ENCODE measurements at regions not wholly inside any gene's neighbourhood (a gene's known extent, or its start where the extent isn't known, plus 50 kb on each side); places are given as distances from the start of the nearest gene placed in this dataset.

- DNase-seq (ENCODE audit: low spot score): no peak
Measured at GRCh38 chr6:156416391-156416790, 360.8 kb upstream of the ARID1B start.

- no peak for DNase-seq (ENCODE audit: low spot score)
Measured at GRCh38 chr6:156413154-156413553, 364.0 kb upstream of the ARID1B start.

DNA sequence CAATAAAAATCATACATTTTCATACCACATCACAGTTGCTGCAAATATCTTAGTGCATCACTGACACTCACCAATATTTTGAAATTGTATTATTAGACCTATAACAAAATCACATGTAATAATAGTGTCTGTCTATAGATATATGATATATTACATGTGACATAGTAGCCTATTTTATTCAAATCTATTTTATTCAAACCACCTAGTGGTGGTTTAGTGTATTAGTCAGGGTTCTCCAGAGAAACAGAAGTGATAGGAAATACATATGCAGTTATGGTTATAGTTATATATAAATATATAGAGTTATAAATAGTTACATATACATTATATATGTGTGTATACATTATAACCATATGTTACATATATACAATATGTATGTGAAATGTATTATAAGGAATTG, 366.5 kb upstream of the ARID1B start:
- peak; percentile 3 for DNase-seq (ENCODE audit: low spot score)

GRCh38 chr6:156408655-156409054, 368.5 kb upstream of the ARID1B start:
- no peak for DNase-seq (ENCODE audit: low spot score)

DNA sequence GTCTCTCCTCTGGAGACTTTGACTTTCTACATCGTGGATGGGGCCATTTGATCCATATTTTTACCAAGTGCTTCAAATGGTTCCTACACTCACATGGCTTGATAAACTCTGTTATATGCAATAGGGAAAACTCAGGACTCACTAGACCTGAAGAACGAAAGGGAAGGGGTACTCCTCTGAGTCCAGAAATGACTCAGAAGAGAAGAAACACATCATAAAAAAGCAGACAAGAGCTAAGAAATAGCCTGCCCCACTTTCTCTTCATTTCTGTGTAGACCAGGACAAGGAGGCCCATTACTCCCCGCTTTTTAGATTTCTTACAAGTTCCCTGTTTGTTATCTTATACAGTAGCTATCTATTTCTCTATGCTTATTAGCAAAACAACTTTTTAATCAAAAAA, 369.8 kb upstream of the ARID1B start:
- DNase-seq (ENCODE audit: low spot score): no peak

DNA sequence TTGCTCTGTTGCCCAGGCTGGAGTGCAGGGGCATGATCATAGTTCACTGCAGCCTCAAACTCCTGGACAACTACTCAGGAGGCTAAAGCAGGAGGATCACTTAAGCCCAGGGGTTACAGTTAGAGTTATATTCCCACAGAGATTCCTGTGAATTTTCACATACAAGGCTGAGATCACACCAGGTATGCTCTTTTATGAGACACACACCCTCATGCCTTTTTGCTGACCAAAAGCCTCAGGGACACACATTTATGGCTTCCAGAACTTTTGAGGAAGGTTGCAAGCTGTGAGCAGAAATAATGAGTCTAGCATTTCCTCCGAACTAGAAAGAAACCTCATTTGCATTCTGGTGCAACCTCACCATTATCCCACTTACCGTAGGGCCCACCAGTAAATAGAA, 370.5 kb upstream of the ARID1B start:
- DNase-seq (ENCODE audit: low spot score): no peak

DNA sequence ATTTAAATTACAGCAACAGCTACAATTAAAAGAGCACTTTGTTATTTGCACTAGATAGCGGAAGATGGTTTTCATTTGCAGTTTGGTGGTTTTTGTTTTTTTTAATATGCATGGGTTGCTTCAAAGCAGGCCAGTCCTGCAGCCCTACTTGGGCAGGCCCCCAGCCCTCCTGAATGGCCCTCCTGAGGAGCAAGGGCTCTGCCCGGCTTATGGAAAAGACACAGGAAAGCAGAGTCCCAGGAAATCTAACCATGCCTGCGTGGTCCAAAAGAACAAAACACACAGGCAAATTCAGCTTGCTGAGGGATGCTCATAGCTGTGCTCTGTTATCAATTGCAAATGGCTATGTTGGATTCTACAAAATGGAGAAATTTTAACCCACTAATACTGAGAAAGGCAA, 371.1 kb upstream of the ARID1B start:
- DNase-seq (ENCODE audit: low spot score): no peak

DNA sequence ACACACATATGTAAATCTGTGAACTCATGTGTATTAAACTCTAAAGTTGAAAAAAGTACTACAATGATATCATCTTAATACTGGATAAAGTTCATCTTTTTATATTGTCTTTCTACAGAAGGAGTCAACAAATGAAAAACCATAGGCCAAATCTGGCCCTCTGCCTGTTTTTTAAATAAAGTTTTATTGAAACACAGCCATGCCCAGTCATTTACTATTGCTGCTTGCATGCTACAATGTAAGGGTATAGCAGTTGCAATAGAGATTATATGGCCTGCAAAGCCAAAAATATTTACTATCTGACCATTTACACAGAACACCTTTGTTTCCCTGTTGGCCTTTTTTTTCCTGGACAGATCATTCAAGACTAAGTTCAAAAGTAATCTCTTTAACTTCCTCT, 374.6 kb upstream of the ARID1B start:
- no peak for DNase-seq (ENCODE audit: low spot score)

- no peak for DNase-seq (ENCODE audit: low spot score)
Measured at GRCh38 chr6:156402227-156402626, 375.0 kb upstream of the ARID1B start.

DNA sequence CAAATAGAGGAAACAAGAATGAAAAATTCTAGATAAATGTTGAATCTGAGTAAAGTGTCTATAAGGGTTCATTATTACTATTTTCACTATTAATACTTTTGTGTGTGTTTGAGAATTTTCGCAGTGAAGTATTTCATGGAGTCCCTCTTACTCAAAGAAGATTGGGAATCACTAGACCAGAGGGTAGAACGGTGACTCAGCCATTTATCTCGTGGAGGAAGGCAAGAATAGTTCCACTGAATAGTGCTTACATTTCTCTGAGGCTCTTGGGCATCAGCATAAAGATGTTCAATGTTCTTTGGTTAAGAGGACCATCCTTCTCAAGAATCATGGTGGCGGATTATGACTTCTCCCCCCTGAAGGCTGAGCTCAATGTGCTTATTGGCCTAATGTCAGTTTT, 376.7 kb upstream of the ARID1B start:
- no peak for DNase-seq (ENCODE audit: low spot score)

DNA sequence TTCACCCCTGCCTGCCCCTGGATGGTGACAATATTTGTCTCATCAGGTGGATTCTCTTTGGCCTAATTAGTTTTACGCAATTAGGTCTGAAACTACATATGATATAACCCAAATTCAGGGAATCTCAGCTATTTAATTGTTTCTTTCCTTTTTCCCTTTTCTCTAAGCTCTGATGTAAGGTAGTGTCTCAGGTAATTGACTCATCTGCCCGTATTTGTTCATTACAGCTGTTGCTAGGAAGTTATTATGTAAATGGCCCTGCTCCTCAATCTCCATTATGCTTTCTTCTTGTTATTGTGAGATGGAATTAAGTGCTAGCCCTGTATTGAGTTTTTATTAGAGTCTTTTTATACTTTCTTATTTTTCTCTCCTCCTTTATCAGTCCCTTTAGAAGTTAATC, 378.2 kb upstream of the ARID1B start:
- DNase-seq (ENCODE audit: low spot score): no peak

- no peak for DNase-seq (ENCODE audit: low spot score)
Measured at GRCh38 chr6:156398371-156398770, 378.8 kb upstream of the ARID1B start.

DNA sequence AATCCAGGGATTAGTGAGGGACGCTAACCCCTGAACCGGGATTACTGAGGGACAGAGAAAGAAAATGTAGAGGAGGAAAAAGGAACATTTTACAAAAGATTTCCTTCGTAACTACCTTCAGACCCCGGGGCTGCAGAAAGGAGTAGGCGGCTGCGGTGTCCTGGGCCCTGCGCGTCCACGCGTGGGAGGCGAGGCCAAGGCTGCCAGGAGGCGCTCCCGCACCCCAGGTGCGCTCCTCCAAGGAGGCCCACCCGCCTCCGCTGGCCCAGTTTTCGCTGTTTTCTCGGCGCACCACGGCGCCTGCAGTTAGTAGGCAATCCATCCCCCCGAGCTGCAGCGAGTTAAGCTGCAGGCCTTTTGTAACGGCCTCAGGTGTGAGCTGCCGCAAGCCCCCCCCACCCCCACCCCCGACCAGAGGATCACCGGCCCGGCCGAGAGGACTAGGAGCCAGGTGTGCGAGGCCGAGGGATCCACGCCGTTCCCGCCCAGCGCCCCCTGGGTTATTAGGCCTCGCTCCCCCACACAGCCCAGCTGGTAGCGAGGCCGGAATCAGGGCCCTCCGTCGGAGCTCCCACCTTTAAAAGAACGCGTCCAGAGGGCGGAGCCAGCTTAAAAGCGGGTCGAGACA, 380.3 kb upstream of the ARID1B start:
- DNase-seq (ENCODE audit: low spot score): no peak

DNA sequence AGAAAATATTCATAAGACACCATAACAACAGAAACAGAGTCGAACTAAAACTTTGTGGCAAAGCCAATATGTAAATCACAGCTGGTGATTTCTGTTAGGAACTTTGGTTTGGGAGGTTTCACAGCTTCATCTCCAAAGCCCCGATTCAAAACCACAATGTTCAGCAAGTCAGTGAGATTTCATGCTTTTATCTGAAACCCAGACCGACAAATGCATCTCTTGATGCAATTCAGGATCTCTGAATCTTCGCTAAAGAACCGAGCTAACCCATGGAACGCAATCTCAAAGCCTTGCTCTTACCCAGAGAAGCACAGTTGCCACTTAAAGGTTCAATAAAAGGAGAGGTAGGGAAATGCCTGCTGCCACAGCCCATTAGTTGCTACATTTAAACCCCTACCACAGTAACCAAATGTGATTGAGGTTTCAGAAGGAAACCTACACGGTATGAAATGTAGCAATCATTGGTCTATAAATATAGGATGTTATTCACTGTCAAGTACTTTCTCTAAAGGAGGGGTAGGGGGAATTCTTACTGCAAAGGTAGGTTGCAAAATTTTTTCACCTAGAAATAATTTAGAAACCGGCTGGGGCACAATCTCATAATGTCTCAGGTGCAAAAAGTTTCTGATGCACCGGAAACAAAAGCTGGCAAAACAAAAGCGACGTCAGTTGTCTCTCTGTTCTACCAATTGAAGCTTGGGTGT, 381.0 kb upstream of the ARID1B start:
- DNase-seq (ENCODE audit: low spot score): no peak

DNA sequence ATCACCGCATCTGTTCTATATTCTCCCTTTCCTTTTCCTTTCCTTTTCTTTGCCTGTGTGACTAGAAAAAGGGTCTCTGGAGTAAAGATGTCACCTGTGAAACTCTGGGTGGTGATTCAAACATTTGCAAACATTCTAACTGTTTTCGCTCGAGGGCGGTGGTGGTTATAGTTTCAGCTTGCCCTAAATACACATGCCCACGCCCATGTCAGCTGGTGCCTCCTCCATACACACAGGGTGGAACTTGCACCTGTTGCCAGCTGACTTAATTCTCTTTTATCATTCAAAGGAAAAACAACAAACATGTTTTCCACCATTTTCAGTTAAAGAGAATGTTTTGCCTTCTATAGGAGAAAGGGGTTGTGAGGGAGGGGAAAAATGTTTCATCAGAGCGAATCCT, 381.9 kb upstream of the ARID1B start:
- no peak for DNase-seq (ENCODE audit: low spot score)

DNA sequence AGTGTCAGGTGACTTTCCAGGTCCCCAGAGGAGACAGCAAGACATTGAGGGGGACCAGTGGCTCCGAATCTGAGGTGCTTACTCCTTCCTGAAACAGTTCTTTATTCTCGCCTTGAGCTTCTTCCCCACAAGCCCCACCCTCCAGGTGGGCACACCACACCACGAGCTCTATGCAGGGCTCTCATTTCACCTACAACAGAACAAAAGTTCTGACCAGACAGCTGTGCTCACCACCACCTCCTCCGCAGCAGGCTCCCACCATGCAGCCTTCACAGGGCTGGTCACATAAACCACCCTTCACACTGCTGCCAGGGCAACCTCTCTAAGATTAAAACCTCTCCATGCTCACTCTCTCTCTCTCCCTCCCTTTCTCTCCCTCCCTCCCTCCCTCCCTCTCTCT, 384.5 kb upstream of the ARID1B start:
- DNase-seq (ENCODE audit: low spot score): no peak

- no peak for DNase-seq (ENCODE audit: low spot score)
Measured at GRCh38 chr6:156391977-156392376, 385.2 kb upstream of the ARID1B start.

GRCh38 chr6:156391061-156391672, 386.0 kb upstream of the ARID1B start:
- no peak for DNase-seq (ENCODE audit: low spot score)

DNA sequence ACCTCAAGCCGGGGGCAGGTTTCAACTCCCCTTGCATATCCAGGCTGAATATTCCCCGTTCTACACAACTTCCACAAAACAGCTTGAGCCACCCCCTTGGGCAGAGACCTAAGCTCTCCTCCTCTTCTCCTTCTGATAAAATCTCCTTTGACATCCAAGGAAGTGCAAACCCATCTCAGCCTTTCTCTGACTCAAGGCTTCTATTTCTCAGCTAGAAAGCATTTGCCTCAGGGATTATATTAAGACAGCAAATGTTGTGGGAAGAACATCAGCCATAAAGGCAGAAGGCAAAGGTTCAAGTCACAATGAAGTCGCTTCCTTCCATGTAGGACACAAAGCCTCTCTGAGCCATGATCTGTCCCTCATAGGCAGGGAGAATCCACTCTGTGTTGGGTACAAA, 386.6 kb upstream of the ARID1B start:
- DNase-seq (ENCODE audit: low spot score): no peak

DNA sequence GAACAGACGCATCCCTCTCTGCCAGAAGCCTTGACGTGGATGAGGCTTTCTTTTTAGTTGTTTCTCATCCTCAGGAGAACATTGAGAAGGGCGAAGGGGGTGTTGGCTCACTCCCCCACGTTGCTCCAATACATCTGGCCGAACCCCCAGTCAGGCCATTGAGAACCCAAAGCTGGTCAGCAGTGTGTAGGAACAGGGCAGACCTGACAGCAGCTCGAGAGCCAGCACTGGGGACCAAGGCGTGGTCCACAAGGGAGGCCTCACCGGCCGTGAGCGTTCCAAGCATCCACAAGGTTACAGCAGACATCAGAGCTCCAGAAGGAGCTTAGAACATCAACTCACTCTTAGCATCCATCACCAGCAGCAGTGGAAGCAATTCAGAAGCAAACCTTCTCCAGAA, 387.9 kb upstream of the ARID1B start:
- no peak for DNase-seq (ENCODE audit: low spot score)

DNA sequence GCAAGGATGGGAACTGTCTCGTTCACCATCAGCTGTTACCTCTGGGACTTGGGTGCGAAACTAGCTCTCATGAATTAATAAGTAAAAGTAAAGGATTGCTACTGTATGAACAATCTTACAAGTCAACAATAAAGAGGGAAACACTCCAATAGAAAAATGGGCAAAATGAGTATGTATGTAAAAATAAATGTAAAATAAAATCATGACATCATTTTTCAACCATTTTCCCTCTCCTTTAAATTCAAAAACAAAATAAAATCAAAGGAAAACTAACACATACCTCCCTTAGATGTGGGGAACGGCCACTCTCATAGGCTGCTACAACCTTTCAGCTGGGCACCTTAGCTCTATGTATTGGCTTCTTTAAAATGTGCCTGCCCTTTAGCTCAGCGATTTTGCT, 389.7 kb upstream of the ARID1B start:
- no peak for DNase-seq (ENCODE audit: low spot score)

DNA sequence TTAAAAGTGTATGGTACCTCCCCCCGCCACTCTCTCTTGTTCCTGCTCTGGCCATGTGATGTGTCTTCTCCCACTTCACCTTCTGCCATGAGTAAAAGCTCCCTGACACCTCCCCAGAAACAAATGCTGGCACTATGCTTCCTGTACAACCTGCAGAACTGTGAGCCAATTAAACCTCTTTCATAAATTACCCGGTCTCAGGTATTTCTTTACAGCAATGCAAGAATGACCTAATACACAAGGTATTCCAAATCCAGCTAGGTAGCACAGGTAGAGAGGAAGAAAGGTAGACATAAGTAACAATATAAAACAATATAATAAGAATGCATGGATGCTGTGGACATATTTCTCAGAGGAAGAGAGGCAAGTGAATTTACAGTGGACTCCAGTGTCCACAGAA, 394.1 kb upstream of the ARID1B start:
- DNase-seq (ENCODE audit: low spot score): no peak
